Calu3 (cell line): ENCODE measurements at regions not wholly inside any gene's neighbourhood (a gene's known extent, or its start where the extent isn't known, plus 50 kb on each side); places are given as distances from the start of the nearest gene placed in this dataset.
"Not testable (repeated sequence)": the region's sequence is repeated elsewhere in the genome, so short reads cannot be mapped to it uniquely, and the experiment has no call there.

ENCODE experiments used
- BruUV-seq: library from RNA; stranded (reverse); fragments of 400-500 nt; replicated peaks from 2 replicates; lab custom pipeline; 2021; lab: Mats Ljungman, UMichigan
- CTCF ChIA-PET: fragments of 300-600 bp; sonication (Branson Sonifier 250); formaldehyde crosslinking; loops from one replicate; lab custom pipeline; 2022; ENCODE audit warnings: antibody characterized with exemption; lab: Charles Lee
- DNase-seq: peaks from one replicate; pipeline ENCODE4 v3.0.0; 2022
- H3K27ac Mint-ChIP-seq: one replicate; pipeline ENCODE4 v1.8.0; 2022; ENCODE audit warnings: mixed read lengths; ENCODE audit not compliant: unreplicated experiment
- H3K27me3 Mint-ChIP-seq: one replicate; pipeline ENCODE4 v1.8.0; 2022; ENCODE audit warnings: mixed read lengths; ENCODE audit not compliant: unreplicated experiment
- H3K36me3 Mint-ChIP-seq: one replicate; pipeline ENCODE4 v1.8.0; 2022; ENCODE audit warnings: mild to moderate bottlenecking, moderate library complexity, mixed read lengths; ENCODE audit not compliant: insufficient read depth, unreplicated experiment
- H3K4me1 Mint-ChIP-seq: one replicate; pipeline ENCODE4 v1.8.0; 2022; ENCODE audit warnings: mild to moderate bottlenecking, low read depth, mixed read lengths; ENCODE audit not compliant: unreplicated experiment
- H3K4me3 Mint-ChIP-seq: one replicate; pipeline ENCODE4 v1.8.0; 2022; ENCODE audit warnings: mild to moderate bottlenecking, low read depth, moderate library complexity, mixed read lengths; ENCODE audit not compliant: unreplicated experiment
- H3K9me3 Mint-ChIP-seq: one replicate; pipeline ENCODE4 v1.8.0; 2022; ENCODE audit warnings: low read depth, mixed read lengths; ENCODE audit not compliant: unreplicated experiment
- CTCF ChIP-seq: fragments of 200-600 bp; IDR thresholded peaks from one replicate; pipeline ENCODE4 v1.8.0; 2022; ENCODE audit warnings: antibody characterized with exemption; ENCODE audit not compliant: unreplicated experiment
- intact Hi-C: fragments of 100-400 bp; cut with micrococcal nuclease; formaldehyde crosslinking; loops from one replicate; pipeline ENCODE4 v1.10.0; 2022; ENCODE audit not compliant: unreplicated experiment

- no peak for TF ChIP-seq CTCF
- Mint-ChIP-seq H3K4me1 (peaks cover 15% of the 10 kb centered on the region), H3K4me3 (no peak overlapping the region), H3K36me3 (no peaks in the 10 kb centered on the region), H3K27ac (no peak overlapping the region), H3K9me3 (no peaks in the 10 kb centered on the region), H3K27me3 (peaks cover 88% of the 10 kb centered on the region)
- intact Hi-C loops, result no loop called here
- CTCF ChIA-PET, result no interaction called here
- BruUV-seq, result no TSS peak
- DNase-seq, result no peak
Observed at GRCh38 chr16:85202631-85203461, 90.6 kb upstream of the CIBAR2 start.

GRCh38 chr16:85203462-85203813, 91.2 kb upstream of the CIBAR2 start:
- H3K4me1 Mint-ChIP-seq, result peaks cover 15% of the 10 kb centered on the region
- no peak overlapping the region for H3K27ac Mint-ChIP-seq
- BruUV-seq, result no TSS peak
- DNase-seq, result no peak
- no peak overlapping the region for H3K4me3 Mint-ChIP-seq
- no peaks in the 10 kb centered on the region for H3K36me3 Mint-ChIP-seq
- intact Hi-C loops, result no loop called here
- no peak for TF ChIP-seq CTCF
- CTCF ChIA-PET, result no interaction called here
- no peaks in the 10 kb centered on the region for H3K9me3 Mint-ChIP-seq
- peaks cover 88% of the 10 kb centered on the region for H3K27me3 Mint-ChIP-seq

- peaks cover 15% of the 10 kb centered on the region for H3K4me1 Mint-ChIP-seq
Observed at GRCh38 chr16:85204242-85205010, 92.2 kb upstream of the CIBAR2 start.

GRCh38 chr16:85205257-85205656, 93.0 kb upstream of the CIBAR2 start:
- intact Hi-C loops, H3K36me3 Mint-ChIP-seq, BruUV-seq, DNase-seq, H3K9me3 Mint-ChIP-seq, CTCF ChIA-PET, H3K4me3 Mint-ChIP-seq, H3K4me1 Mint-ChIP-seq, H3K27ac Mint-ChIP-seq: not testable (repeated sequence)
- peaks cover 90% of the 10 kb centered on the region for H3K27me3 Mint-ChIP-seq

More at GRCh38 chr16:85204242-85205010, 92.2 kb upstream of the CIBAR2 start:
- H3K27me3 Mint-ChIP-seq, result peaks cover 90% of the 10 kb centered on the region
- H3K4me3 Mint-ChIP-seq, result no peak overlapping the region
- H3K9me3 Mint-ChIP-seq, result no peaks in the 10 kb centered on the region
- CTCF ChIA-PET, result no interaction called here
- no peak for TF ChIP-seq CTCF
- intact Hi-C loops, result no loop called here
- no peak for DNase-seq
- H3K36me3 Mint-ChIP-seq, result no peaks in the 10 kb centered on the region
- no TSS peak for BruUV-seq
- no peak overlapping the region for H3K27ac Mint-ChIP-seq
